ENCODE measurements at regions not wholly inside any gene's neighbourhood (a gene's known extent, or its start where the extent isn't known, plus 50 kb on each side); places are given as distances from the start of the nearest gene placed in this dataset.

- H3K36me3 ChIP-seq, result no peaks in the 10 kb centered on the region
- ATAC-seq (no peak), DNase-seq (no peak)
- intact Hi-C loops (cut with DNase I), result no loop called here
- TF ChIP-seq, protein P1, sequence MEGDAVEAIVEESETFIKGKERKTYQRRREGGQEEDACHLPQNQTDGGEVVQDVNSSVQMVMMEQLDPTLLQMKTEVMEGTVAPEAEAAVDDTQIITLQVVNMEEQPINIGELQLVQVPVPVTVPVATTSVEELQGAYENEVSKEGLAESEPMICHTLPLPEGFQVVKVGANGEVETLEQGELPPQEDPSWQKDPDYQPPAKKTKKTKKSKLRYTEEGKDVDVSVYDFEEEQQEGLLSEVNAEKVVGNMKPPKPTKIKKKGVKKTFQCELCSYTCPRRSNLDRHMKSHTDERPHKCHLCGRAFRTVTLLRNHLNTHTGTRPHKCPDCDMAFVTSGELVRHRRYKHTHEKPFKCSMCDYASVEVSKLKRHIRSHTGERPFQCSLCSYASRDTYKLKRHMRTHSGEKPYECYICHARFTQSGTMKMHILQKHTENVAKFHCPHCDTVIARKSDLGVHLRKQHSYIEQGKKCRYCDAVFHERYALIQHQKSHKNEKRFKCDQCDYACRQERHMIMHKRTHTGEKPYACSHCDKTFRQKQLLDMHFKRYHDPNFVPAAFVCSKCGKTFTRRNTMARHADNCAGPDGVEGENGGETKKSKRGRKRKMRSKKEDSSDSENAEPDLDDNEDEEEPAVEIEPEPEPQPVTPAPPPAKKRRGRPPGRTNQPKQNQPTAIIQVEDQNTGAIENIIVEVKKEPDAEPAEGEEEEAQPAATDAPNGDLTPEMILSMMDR (IDR thresholded peaks at IDR 0.05), result no peak
- H3K4me1 ChIP-seq, result no peaks in the 10 kb centered on the region
- H3K9me3 ChIP-seq, result no peaks in the 10 kb centered on the region
- no peaks in the 10 kb centered on the region for H3K27me3 ChIP-seq
- no peak overlapping the region for H3K27ac ChIP-seq
- no peak overlapping the region for H3K4me3 ChIP-seq
Observed at GRCh38 chr12:81957631-81958030, 198.5 kb upstream of the PPFIA2 start.

- TF ChIP-seq, protein P1 (IDR thresholded peaks at IDR 0.05), result no peak
Observed at GRCh38 chr12:81956468-81956860, 197.3 kb upstream of the PPFIA2 start.

GRCh38 chr12:81953541-81953940 lies 194.4 kb upstream of the PPFIA2 start:
- no peak for DNase-seq
- no peaks in the 10 kb centered on the region for H3K9me3 ChIP-seq
- intact Hi-C loops (cut with DNase I), result no loop called here
- no peaks in the 10 kb centered on the region for H3K27me3 ChIP-seq
- H3K4me1 ChIP-seq, result no peaks in the 10 kb centered on the region
- ATAC-seq, result no peak
- no peak overlapping the region for H3K4me3 ChIP-seq
- H3K27ac ChIP-seq, result no peak overlapping the region
- TF ChIP-seq, protein P1 (IDR thresholded peaks at IDR 0.05), result no peak
- H3K36me3 ChIP-seq, result no peaks in the 10 kb centered on the region

More at GRCh38 chr12:81956468-81956860, 197.3 kb upstream of the PPFIA2 start:
- no peaks in the 10 kb centered on the region for H3K27me3 ChIP-seq
- no peak for DNase-seq
- H3K36me3 ChIP-seq, result no peaks in the 10 kb centered on the region
- ATAC-seq, result no peak
- H3K9me3 ChIP-seq, result no peaks in the 10 kb centered on the region
- no peak overlapping the region for H3K4me3 ChIP-seq
- intact Hi-C loops (cut with DNase I), result no loop called here
- no peaks in the 10 kb centered on the region for H3K4me1 ChIP-seq
- no peak overlapping the region for H3K27ac ChIP-seq

- DNase-seq, result no peak
Observed at GRCh38 chr12:81950871-81951270, 191.7 kb upstream of the PPFIA2 start.

GRCh38 chr12:81949841-81950308 lies 190.7 kb upstream of the PPFIA2 start:
- Histone ChIP-seq H3K4me3 (no peak overlapping the region), H3K4me1 (no peaks in the 10 kb centered on the region), H3K9me3 (no peaks in the 10 kb centered on the region), H3K27me3 (no peaks in the 10 kb centered on the region), H3K36me3 (no peaks in the 10 kb centered on the region), H3K27ac (no peak overlapping the region)
- intact Hi-C loops (cut with DNase I), result no loop called here
- ATAC-seq (no peak), DNase-seq (no peak)
- TF ChIP-seq, protein P1 (IDR thresholded peaks at IDR 0.05), result no peak

More at GRCh38 chr12:81950871-81951270, 191.7 kb upstream of the PPFIA2 start:
- H3K36me3 ChIP-seq, result no peaks in the 10 kb centered on the region
- no peak overlapping the region for H3K27ac ChIP-seq
- H3K4me3 ChIP-seq, result no peak overlapping the region
- H3K27me3 ChIP-seq, result no peaks in the 10 kb centered on the region
- TF ChIP-seq, protein P1 (IDR thresholded peaks at IDR 0.05), result no peak
- no peaks in the 10 kb centered on the region for H3K4me1 ChIP-seq
- intact Hi-C loops (cut with DNase I), result no loop called here
- no peaks in the 10 kb centered on the region for H3K9me3 ChIP-seq
- no peak for ATAC-seq

DNA sequence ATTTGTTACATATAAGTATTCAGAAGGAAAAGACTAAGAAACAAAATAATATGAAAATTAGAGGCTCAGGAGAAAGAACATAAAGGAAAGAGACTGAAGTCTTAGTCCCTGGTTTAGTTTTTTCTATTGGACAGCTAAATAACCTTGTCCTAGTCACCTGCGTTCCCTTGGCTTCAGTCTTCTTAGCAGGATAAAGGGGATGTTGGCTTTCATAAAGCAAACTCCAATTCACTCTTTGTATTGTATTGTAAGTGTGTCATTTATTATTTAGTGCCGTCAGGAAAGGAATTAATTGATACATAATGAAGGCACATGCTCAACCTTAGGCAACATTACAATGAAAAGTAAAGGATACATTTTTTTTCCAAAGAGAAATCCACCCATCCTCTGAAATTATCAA lies 190.3 kb upstream of the PPFIA2 start:
- intact Hi-C loops (cut with DNase I), result no loop called here
- no peaks in the 10 kb centered on the region for H3K4me1 ChIP-seq
- H3K36me3 ChIP-seq, result no peaks in the 10 kb centered on the region
- H3K27ac ChIP-seq, result no peak overlapping the region
- no peak overlapping the region for H3K4me3 ChIP-seq
- H3K9me3 ChIP-seq, result no peaks in the 10 kb centered on the region
- no peak for ATAC-seq
- no peak for DNase-seq
- TF ChIP-seq, protein P1 (IDR thresholded peaks at IDR 0.05), result no peak
- H3K27me3 ChIP-seq, result no peaks in the 10 kb centered on the region

Data from upper lobe of right lung (tissue), 1 donor.